ENCODE measurements at regions not wholly inside any gene's neighbourhood (a gene's known extent, or its start where the extent isn't known, plus 50 kb on each side); places are given as distances from the start of the nearest gene placed in this dataset.

- TF ChIP-seq, protein P1, sequence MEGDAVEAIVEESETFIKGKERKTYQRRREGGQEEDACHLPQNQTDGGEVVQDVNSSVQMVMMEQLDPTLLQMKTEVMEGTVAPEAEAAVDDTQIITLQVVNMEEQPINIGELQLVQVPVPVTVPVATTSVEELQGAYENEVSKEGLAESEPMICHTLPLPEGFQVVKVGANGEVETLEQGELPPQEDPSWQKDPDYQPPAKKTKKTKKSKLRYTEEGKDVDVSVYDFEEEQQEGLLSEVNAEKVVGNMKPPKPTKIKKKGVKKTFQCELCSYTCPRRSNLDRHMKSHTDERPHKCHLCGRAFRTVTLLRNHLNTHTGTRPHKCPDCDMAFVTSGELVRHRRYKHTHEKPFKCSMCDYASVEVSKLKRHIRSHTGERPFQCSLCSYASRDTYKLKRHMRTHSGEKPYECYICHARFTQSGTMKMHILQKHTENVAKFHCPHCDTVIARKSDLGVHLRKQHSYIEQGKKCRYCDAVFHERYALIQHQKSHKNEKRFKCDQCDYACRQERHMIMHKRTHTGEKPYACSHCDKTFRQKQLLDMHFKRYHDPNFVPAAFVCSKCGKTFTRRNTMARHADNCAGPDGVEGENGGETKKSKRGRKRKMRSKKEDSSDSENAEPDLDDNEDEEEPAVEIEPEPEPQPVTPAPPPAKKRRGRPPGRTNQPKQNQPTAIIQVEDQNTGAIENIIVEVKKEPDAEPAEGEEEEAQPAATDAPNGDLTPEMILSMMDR (IDR thresholded peaks at IDR 0.05; ENCODE audit: insufficient read depth, missing control alignments) = no peak
- FAIRE-seq (no peak), DNase-seq (ENCODE audit: insufficient read length, low spot score) (no peak)
Measured at GRCh38 chr4:111675746-111676145, 469.5 kb upstream of the FAM241A start.

DNA sequence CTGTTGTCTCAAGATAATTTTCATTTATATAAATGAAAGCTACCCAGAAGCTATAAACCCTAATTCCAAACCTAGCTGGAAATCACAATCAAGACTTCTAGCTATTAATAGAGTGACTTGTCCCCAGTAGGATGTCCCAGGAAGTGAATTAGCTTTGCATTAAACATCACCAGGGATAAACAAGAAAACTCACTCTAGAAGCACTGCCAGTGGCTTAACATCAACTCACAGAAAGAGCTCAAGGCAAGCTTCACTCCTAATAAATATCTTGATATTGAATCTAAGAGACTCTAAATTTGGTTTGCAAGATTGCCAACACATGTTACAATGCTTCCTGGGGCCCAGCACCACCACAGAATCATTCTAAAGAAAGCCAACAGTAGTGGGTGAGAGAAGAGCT, 468.7 kb upstream of the FAM241A start:
- TF ChIP-seq, protein P1 (IDR thresholded peaks at IDR 0.05; ENCODE audit: insufficient read depth, missing control alignments) = no peak
- FAIRE-seq = no peak
- DNase-seq (ENCODE audit: insufficient read length, low spot score) = no peak

DNA sequence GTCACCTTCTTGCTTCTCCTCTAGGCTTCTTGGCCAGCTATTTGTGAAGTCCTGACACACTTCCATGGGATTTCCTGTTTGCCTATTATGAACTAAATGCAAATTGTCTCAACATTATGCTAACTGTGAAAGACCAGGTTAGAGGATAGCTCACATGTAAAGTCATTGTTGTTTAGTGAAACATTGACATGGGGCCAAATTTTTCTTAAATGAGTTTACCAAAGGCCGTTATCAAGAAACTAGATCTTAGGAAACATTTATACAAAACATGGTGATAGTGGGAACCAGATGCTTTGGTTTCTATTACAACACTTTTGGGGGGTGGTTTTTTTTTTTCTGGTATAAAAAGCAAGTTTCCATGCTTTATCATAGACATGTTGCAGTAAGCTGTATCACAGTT, 466.8 kb upstream of the FAM241A start:
- FAIRE-seq (no peak), DNase-seq (ENCODE audit: insufficient read length, low spot score) (no peak)
- TF ChIP-seq, protein P1 (IDR thresholded peaks at IDR 0.05; ENCODE audit: insufficient read depth, missing control alignments) = no peak

- TF ChIP-seq, protein P1 (IDR thresholded peaks at IDR 0.05; ENCODE audit: insufficient read depth, missing control alignments) = no peak
- FAIRE-seq (no peak), DNase-seq (ENCODE audit: insufficient read length, low spot score) (no peak)
Measured at GRCh38 chr4:111678908-111679307, 466.3 kb upstream of the FAM241A start.

DNA sequence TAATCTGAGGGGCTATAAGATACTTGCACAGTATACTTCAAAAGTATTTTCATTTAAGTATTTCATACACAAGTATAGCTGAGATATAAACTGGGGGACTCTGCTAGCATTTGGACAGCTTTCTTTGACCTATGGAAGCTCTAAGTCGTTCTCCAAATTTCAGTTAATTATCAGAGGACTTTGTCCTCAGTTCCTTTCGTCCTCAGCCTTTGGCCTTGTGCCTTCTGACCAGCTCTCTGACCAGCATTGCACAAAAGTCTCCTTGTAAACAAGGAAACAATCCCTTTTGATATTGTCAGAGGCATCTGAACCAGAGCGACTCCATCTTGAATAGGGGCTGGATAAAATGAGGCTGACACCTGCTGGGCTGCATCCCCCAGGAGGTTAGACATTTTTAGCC, 464.0 kb upstream of the FAM241A start:
- FAIRE-seq = no peak
- TF ChIP-seq, protein P1 (IDR thresholded peaks at IDR 0.05; ENCODE audit: insufficient read depth, missing control alignments) = no peak
- DNase-seq (ENCODE audit: insufficient read length, low spot score) = no peak

GRCh38 chr4:111681751-111682150, 463.5 kb upstream of the FAM241A start:
- FAIRE-seq = no peak
- TF ChIP-seq, protein P1 (IDR thresholded peaks at IDR 0.05; ENCODE audit: insufficient read depth, missing control alignments) = no peak
- DNase-seq (ENCODE audit: insufficient read length, low spot score) = no peak

DNA sequence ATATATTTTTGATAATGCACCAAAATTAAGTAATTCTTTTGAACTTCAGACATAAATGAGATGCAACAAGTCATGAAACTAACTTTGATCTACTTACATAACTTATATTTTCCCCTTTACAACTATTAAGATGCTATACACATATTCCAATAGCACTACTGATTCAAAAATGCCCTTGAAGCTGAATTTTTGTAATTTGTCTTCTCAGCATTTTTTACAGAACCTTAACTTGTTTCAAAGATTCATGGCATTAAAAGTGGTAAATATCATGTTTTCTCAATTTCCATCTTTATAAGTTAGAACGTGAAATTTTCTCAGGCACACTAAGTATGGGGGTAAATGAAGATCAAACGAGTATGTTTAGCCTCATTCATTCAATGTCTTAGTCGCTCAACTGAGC, 460.0 kb upstream of the FAM241A start:
- DNase-seq (ENCODE audit: insufficient read length, low spot score) = no peak
- FAIRE-seq = no peak
- TF ChIP-seq, protein P1 (IDR thresholded peaks at IDR 0.05; ENCODE audit: insufficient read depth, missing control alignments) = no peak
